Spinal cord (tissue), 9 donors: ENCODE measurements at regions not wholly inside any gene's neighbourhood (a gene's known extent, or its start where the extent isn't known, plus 50 kb on each side); places are given as distances from the start of the nearest gene placed in this dataset.

Source experiments
- DNase-seq, 6 donors: peaks; one replicate each; pipeline versions ENCODE4 v3.0.0 to v3.0.0-alpha.2; 2013 to 2015; ENCODE audit warnings: low spot score in 6 of 6, low read depth in 4 of 6
- H3K27ac ChIP-seq: one replicate; pipeline ENCODE4 v1.5.1; 2013; ENCODE audit warnings: low read depth, low read length, control low read depth
- H3K27me3 ChIP-seq: one replicate; pipeline ENCODE4 v1.6.1; 2013; ENCODE audit warnings: low read length; ENCODE audit not compliant: control insufficient read depth, insufficient read depth
- H3K36me3 ChIP-seq: one replicate; pipeline ENCODE4 v1.6.1; 2013; ENCODE audit warnings: low read length; ENCODE audit not compliant: control insufficient read depth, insufficient read depth
- H3K4me1 ChIP-seq: one replicate; pipeline ENCODE4 v1.6.1; 2013; ENCODE audit warnings: low read length; ENCODE audit not compliant: control insufficient read depth, insufficient read depth
- H3K4me3 ChIP-seq: one replicate; pipeline ENCODE4 v1.5.1; 2013; ENCODE audit warnings: low read depth, low read length, control low read depth
- H3K9me3 ChIP-seq: one replicate; pipeline ENCODE4 v1.6.1; 2013; ENCODE audit warnings: low read length; ENCODE audit not compliant: control insufficient read depth, insufficient read depth
- WGBS: methylation state at CpG from one replicate; pipeline ENCODE4 v1.1.5; 2013; ENCODE audit warnings: missing lambda C conversion rate; ENCODE audit not compliant: insufficient coverage; 5-methylcytosine and 5-hydroxymethylcytosine counted together
- donor health status: healthy.

DNA sequence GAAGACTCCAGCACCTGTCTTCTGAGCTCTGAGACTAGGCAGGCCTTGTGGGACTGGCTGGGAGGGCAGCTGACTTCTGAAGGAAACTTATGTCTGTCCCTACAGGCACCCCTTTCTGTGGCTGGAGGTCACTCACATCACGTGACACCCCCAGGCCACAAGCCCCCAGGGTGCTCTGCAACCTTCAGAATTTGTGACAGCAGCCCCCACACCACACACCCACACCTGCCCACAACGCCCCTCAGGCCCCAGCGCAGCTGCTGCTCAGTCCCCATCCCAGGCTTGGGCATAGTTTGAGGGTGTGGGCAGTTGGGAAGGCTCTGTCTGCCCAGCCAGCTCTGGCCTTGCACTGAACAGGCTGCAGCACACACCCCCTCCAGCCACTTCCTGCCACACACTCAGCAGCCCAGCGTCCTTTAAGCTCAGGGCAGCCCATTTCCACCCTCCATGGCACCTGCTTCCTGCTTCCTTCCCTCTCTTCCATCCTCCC lies 80.0 kb upstream of the UNC5B start:
- 67% methylated on average over 3 of the region's 4 CpGs for WGBS
- DNase-seq, result no peak
- no peaks in the 10 kb centered on the region for H3K36me3 ChIP-seq

DNA sequence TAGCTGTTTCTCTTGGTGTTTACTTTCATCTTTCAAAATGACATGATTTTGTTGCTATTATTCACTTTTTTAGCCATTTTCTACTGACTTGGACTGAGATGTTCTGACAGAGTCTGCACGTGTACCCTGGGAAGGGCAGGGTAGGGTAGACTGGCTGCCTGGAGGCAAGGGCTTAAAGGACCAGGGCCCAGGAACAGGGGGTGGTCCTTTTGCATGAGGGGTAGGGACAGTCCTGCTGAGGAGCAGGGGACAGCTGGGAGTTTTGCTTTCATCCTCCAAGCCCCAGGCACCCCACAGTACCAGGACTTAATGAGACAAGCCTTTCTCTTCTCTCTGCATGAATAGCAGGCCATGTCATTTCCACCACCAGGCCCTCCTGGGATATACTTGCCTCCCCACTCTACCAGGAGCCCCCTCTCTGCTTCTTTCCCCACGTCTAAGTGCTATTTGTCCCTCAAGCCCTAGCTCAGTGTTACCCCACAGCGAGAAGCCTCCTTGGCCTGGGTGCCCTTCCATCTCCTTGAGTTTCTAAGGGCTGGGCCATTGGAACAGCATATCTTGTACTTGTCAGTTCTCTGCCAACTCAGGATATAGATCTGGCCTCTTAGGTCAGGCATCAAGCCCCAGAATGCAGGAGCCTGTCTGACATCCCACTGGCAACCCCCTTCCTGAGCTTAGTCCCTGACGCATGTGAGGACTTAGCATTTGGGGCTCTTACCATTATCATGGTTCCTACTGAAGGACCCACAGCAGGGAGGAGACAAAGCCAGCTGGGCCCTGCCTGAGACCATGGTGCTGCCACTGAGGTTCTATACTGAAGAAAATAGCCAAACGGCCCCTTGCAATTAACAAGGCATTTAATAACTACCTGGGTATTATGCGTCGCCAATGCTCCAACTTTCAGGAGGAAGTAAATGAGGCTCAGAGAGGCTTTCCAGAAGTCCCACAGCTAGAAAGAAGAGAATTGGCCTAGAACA lies 78.4 kb upstream of the UNC5B start:
- H3K27me3 ChIP-seq, result no peaks in the 10 kb centered on the region
- 88% methylated on average over 5 of the region's 7 CpGs for WGBS
- no peaks in the 10 kb centered on the region for H3K36me3 ChIP-seq
- H3K4me3 ChIP-seq, result no peak overlapping the region
- H3K9me3 ChIP-seq, result no peaks in the 10 kb centered on the region
- no peak for DNase-seq
- peaks cover 34% of the 10 kb centered on the region for H3K4me1 ChIP-seq
- no peak overlapping the region for H3K27ac ChIP-seq

More for the DNA sequence above, 80.0 kb upstream of the UNC5B start:
- Histone ChIP-seq H3K4me3 (no peak overlapping the region), H3K27me3 (no peaks in the 10 kb centered on the region), H3K4me1 (peaks cover 23% of the 10 kb centered on the region), H3K27ac (no peak overlapping the region), H3K9me3 (no peaks in the 10 kb centered on the region)

DNA sequence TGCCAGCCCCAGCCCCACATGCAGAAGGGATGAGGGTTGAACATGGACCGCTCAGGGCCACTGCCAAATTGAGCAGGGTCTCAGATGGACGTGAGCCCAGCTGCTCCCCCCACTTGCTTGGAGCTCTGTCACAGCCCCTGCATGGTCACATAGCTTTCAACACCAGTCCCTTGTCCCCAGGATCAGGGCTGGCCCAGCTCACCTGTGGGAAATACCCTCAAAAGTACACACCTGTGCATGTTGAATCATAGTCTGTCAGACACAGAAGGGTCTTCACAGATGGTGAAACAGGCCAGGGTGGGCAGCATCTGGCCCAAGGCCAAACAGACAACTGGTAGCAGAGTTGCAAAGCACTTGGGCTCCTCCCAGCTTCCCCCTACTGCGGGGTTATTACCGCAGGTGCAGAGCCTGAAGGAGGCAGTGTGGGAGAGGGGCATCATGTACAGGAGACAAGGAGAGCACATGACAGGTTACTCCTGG lies 77.6 kb upstream of the UNC5B start:
- Histone ChIP-seq H3K36me3 (no peaks in the 10 kb centered on the region), H3K27me3 (no peaks in the 10 kb centered on the region), H3K9me3 (no peaks in the 10 kb centered on the region), H3K27ac (no peak overlapping the region), H3K4me3 (no peak overlapping the region), H3K4me1 (peaks cover 34% of the 10 kb centered on the region)
- peak in 1 of 6 donors; percentile 29 for DNase-seq
- WGBS, result 72% methylated on average over 2 of the region's 4 CpGs

- H3K9me3 ChIP-seq, result no peaks in the 10 kb centered on the region
- no peak overlapping the region for H3K4me3 ChIP-seq
- H3K36me3 ChIP-seq, result no peaks in the 10 kb centered on the region
- H3K4me1 ChIP-seq, result peaks cover 34% of the 10 kb centered on the region
- H3K27ac ChIP-seq, result no peak overlapping the region
- WGBS, result 85% methylated on average over 3 of the region's 3 CpGs
- H3K27me3 ChIP-seq, result no peaks in the 10 kb centered on the region
- DNase-seq, result peak in 1 of 6 donors; percentile 27
Observed at GRCh38 chr10:71135236-71135635, 77.1 kb upstream of the UNC5B start.

DNA sequence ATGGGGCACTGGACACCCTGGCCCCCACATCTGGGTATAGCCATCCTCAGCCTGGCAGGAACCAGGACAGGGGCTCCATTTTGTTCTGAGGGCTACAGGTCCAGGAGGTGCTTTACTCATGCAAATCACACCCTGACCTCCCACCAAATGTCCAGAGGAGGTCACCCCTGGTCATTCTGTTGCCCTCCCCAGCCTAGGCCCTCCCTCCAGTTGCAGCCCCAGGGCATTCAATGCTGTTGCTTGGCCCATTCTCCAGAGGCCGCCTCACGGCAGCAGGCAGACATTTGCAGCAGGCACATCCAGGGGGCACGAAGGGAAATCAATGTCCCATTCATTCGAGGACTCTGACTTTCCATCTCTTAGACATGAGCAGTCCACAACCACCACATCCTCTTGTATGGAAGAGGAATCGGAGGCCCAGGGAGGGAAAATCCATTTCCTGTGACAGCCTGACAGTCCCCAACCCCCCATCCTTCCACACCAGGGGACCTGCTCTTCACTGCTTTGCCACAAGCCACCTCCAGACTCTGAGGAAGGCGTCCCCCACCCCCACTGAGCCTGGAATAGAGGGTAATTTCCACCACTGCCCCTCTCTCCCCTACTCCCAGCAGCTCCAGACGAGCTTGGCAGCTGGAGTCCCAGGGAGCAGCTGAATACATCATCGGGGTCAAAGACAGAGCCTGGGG lies 76.2 kb upstream of the UNC5B start:
- Histone ChIP-seq H3K27ac (no peak overlapping the region), H3K27me3 (no peaks in the 10 kb centered on the region), H3K4me3 (no peak overlapping the region), H3K9me3 (no peaks in the 10 kb centered on the region), H3K36me3 (no peaks in the 10 kb centered on the region), H3K4me1 (peaks cover 34% of the 10 kb centered on the region)
- 17% methylated on average over 2 of the region's 8 CpGs for WGBS
- DNase-seq, result peak in 1 of 6 donors; percentile 34

GRCh38 chr10:71137701-71138100 lies 74.7 kb upstream of the UNC5B start:
- Histone ChIP-seq H3K4me1 (peaks cover 29% of the 10 kb centered on the region), H3K4me3 (no peak overlapping the region), H3K27ac (no peak overlapping the region), H3K36me3 (no peaks in the 10 kb centered on the region), H3K27me3 (no peaks in the 10 kb centered on the region), H3K9me3 (no peaks in the 10 kb centered on the region)
- no peak for DNase-seq
- 97% methylated on average over 2 of the region's 2 CpGs for WGBS

DNA sequence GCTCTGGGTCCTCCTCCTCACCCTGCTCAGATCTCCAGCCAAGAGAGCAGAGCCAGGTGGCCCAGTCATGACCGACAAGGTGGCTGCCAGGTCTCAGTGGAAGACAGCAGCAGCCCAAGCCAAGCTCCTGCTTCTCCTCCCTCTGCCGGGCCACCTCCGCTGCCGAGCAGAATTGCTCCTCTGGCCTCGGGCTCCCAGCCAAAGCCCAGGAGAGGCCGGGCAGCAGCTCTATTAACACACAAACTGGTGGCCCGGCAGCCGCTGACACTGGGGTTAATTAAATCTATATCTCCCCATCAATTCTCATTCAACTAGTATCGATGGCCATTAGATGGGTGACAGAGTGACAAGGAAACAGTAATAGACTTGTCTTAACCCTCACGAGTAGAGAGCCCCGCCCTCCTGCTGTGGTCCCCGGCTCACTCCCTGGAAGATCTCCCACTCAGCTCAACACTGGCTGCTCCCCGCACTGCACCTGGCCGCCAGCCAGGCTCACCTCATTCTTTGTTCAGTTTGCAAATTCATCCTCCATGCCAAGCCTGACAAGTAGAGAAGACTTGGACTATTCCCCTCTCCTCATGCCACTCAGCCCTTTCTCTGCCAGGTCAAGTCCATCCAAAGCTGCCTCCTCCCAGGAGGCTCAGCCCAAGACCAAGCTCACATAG lies 74.1 kb upstream of the UNC5B start:
- 30% methylated on average over 13 of the region's 14 CpGs for whole genome bisulfite sequencing
- H3K4me3 ChIP-seq, result no peak overlapping the region
- H3K36me3 ChIP-seq, result no peaks in the 10 kb centered on the region
- H3K27ac ChIP-seq, result no peak overlapping the region
- no peaks in the 10 kb centered on the region for H3K27me3 ChIP-seq
- H3K4me1 ChIP-seq, result peaks cover 29% of the 10 kb centered on the region
- peak in 2 of 6 donors; percentile 45 to 60 for DNase-seq
- H3K9me3 ChIP-seq, result no peaks in the 10 kb centered on the region

DNA sequence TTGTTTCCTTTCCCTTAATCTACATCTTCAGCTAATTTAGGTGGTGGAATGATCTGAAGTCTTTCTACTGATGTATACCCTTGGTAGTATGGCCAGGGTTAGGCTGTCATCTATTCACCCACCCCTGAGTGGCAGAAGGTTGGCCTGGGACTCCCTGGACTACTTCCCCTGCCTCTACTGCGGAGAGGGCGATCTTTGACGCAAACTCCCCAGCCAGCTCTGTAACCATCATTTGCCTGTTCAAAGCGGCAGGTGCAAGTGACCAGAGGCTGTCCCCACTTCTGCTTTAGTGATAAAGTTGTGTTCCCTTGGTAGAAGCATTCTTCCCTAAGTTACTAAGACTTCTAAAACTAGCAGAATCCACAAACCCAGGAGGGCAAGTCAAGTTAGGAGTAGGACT lies 70.8 kb upstream of the UNC5B start:
- Histone ChIP-seq H3K4me3 (no peak overlapping the region), H3K27ac (no peak overlapping the region), H3K27me3 (no peaks in the 10 kb centered on the region), H3K4me1 (peaks cover 16% of the 10 kb centered on the region), H3K36me3 (no peaks in the 10 kb centered on the region), H3K9me3 (no peaks in the 10 kb centered on the region)
- no peak for DNase-seq
- WGBS, result no CpG with 5 or more reads among the region's 4 CpGs

GRCh38 chr10:71143170-71143569 lies 69.2 kb upstream of the UNC5B start:
- no peak for DNase-seq
- no peak overlapping the region for H3K27ac ChIP-seq
- no peak overlapping the region for H3K4me3 ChIP-seq
- no peaks in the 10 kb centered on the region for H3K36me3 ChIP-seq
- no peaks in the 10 kb centered on the region for H3K9me3 ChIP-seq
- H3K4me1 ChIP-seq, result peaks cover 6% of the 10 kb centered on the region
- no peaks in the 10 kb centered on the region for H3K27me3 ChIP-seq
- 73% methylated on average over 5 of the region's 5 CpGs for WGBS
